IMR-90 (cell line): ENCODE measurements at regions not wholly inside any gene's neighbourhood (a gene's known extent, or its start where the extent isn't known, plus 50 kb on each side); places are given as distances from the start of the nearest gene placed in this dataset.

Source experiments
- ATAC-seq: fragments of 200-7000 bp; cut with Tn5 transposase; 2 replicates; pipeline ENCODE4 v1.9.1; 2020; ENCODE audit warnings: low read depth, mild to moderate bottlenecking, moderate library complexity
- BruUV-seq: library from RNA; stranded (reverse); fragments of 400-500 nt; replicated peaks from 2 replicates; lab custom pipeline; 2021; lab: Mats Ljungman, UMichigan
- CTCF ChIA-PET: fragments of 300-600 bp; formaldehyde crosslinking; extraction: SDS; loops from one replicate; lab custom pipeline; 2021; ENCODE audit warnings: antibody characterized with exemption; lab: Yijun Ruan, JAX
- POLR2A ChIA-PET: fragments of 300-600 bp; sonication (Branson Sonifier 250); formaldehyde crosslinking; loops from one replicate; lab custom pipeline; 2022; ENCODE audit warnings: antibody characterized with exemption; ENCODE audit not compliant: unreplicated experiment; lab: Charles Lee
- DNase-seq: peaks from one replicate; pipeline ENCODE4 v3.0.0; 2013
- H2AFZ ChIP-seq: replicated peaks from 2 replicates; pipeline ENCODE3; 2013; ENCODE audit warnings: low read length, mild to moderate bottlenecking; ENCODE audit not compliant: poor library complexity
- H2AK5ac ChIP-seq: 2 replicates; pipeline ENCODE4 v1.6.1; 2013; ENCODE audit warnings: low read depth, low read length, inconsistent platforms
- H2AK9ac ChIP-seq: replicated peaks from 2 replicates; pipeline ENCODE3; 2013; ENCODE audit warnings: mild to moderate bottlenecking, low read depth, low read length, moderate library complexity; ENCODE audit not compliant: poor library complexity
- H2BK120ac ChIP-seq: 2 replicates; pipeline ENCODE4 v1.6.1; 2013; ENCODE audit warnings: low read depth, low read length, inconsistent platforms
- H2BK15ac ChIP-seq: 3 replicates; pipeline ENCODE4 v1.6.1; 2013; ENCODE audit warnings: low read depth, low read length, inconsistent platforms
- H2BK20ac ChIP-seq: 2 replicates; pipeline ENCODE4 v1.6.1; 2013; ENCODE audit warnings: low read depth, mild to moderate bottlenecking, inconsistent platforms, low read length, moderate library complexity
- H2BK5ac ChIP-seq: 2 replicates; pipeline ENCODE4 v1.6.1; 2013; ENCODE audit warnings: mild to moderate bottlenecking, low read depth, low read length, inconsistent platforms; ENCODE audit not compliant: poor library complexity, severe bottlenecking
- H3K14ac ChIP-seq: replicated peaks from 2 replicates; pipeline ENCODE4 v1.6.1; 2013; ENCODE audit warnings: low read depth, low read length, inconsistent platforms
- H3K18ac ChIP-seq: 2 replicates; pipeline ENCODE4 v1.6.1; 2013; ENCODE audit warnings: low read depth, low read length, control low read depth
- H3K23ac ChIP-seq: 2 replicates; pipeline ENCODE4 v1.6.1; 2013; ENCODE audit warnings: low read depth, low read length, inconsistent platforms
- H3K27ac ChIP-seq: 2 replicates; pipeline ENCODE4 v1.5.1; 2013; ENCODE audit warnings: mild to moderate bottlenecking, control low read depth, low read length; ENCODE audit not compliant: insufficient read depth
- H3K27me3 ChIP-seq: 2 replicates; pipeline ENCODE4 v1.6.1; 2013; ENCODE audit warnings: low read length; ENCODE audit not compliant: control insufficient read depth, insufficient read depth
- H3K36me3 ChIP-seq: 2 replicates; pipeline ENCODE4 v1.6.1; 2013; ENCODE audit warnings: low read length, mixed read lengths; ENCODE audit not compliant: control insufficient read depth, insufficient read depth
- H3K4ac ChIP-seq: 2 replicates; pipeline ENCODE4 v1.6.1; 2013; ENCODE audit warnings: low read depth, low read length, inconsistent platforms
- H3K4me1 ChIP-seq: 2 replicates; pipeline ENCODE4 v1.6.1; 2013; ENCODE audit warnings: low read length, mixed read lengths; ENCODE audit not compliant: control insufficient read depth, insufficient read depth
- H3K4me2 ChIP-seq: 2 replicates; pipeline ENCODE4 v1.6.1; 2013; ENCODE audit warnings: low read depth, mild to moderate bottlenecking, control low read depth, low read length, moderate library complexity
- H3K4me3 ChIP-seq: 2 replicates; pipeline ENCODE4 v1.5.1; 2013; ENCODE audit warnings: low read depth, mild to moderate bottlenecking, control low read depth, low read length, moderate library complexity; ENCODE audit not compliant: insufficient read depth
- H3K56ac ChIP-seq: 2 replicates; pipeline ENCODE4 v1.6.1; 2013; ENCODE audit warnings: low read length, inconsistent platforms; ENCODE audit not compliant: insufficient read depth; ENCODE audit errors: extremely low read depth
- H3K79me1 ChIP-seq, 2 experiments: 2 replicates each; pipeline ENCODE4 v1.6.1; 2013; ENCODE audit warnings: low read length in 2 of 2, inconsistent platforms in 1 of 2, low read depth in 1 of 2
- H3K9ac ChIP-seq: 2 replicates; pipeline ENCODE4 v1.6.1; 2013; ENCODE audit warnings: low read depth, low read length, control low read depth
- H3K9me1 ChIP-seq: 2 replicates; pipeline ENCODE4 v1.6.1; 2013; ENCODE audit warnings: low read length, inconsistent platforms; ENCODE audit not compliant: insufficient read depth
- H3K9me3 ChIP-seq: 2 replicates; pipeline ENCODE4 v1.6.1; 2013; ENCODE audit warnings: low read length; ENCODE audit not compliant: control insufficient read depth, insufficient read depth
- H4K20me1 ChIP-seq: 2 replicates; pipeline ENCODE4 v1.6.1; 2013; ENCODE audit warnings: low read length, inconsistent platforms; ENCODE audit not compliant: insufficient read depth
- H4K5ac ChIP-seq: 2 replicates; pipeline ENCODE4 v1.6.1; 2013; ENCODE audit warnings: mild to moderate bottlenecking, low read depth, low read length, control low read depth
- H4K8ac ChIP-seq, 2 experiments: 2 replicates each; pipeline ENCODE4 v1.6.1; 2013; ENCODE audit warnings: low read depth in 2 of 2, low read length in 2 of 2, control low read depth in 1 of 2, inconsistent platforms in 1 of 2
- H4K91ac ChIP-seq: 2 replicates; pipeline ENCODE4 v1.6.1; 2013; ENCODE audit warnings: low read depth, low read length, inconsistent platforms; ENCODE audit not compliant: insufficient read depth
- CEBPB ChIP-seq: IDR thresholded peaks from 2 replicates; pipeline ENCODE4 v1.6.1; 2012; ENCODE audit warnings: low read depth, low read length, improper control_type of control experiment
- MAFK ChIP-seq: IDR thresholded peaks from 2 replicates; pipeline ENCODE4 v1.6.1; 2012; ENCODE audit warnings: low read depth, low read length, improper control_type of control experiment
- WGBS, 2 experiments: methylation state at CpG; one replicate each; pipeline versions ENCODE4 v1.1.5 to v1.1.7; 2013; ENCODE audit warnings: missing lambda C conversion rate in 2 of 2; ENCODE audit not compliant: insufficient read length in 1 of 2; ENCODE audit errors: extremely low coverage in 2 of 2; 5-methylcytosine and 5-hydroxymethylcytosine counted together
- dilution Hi-C: fragments of 300-500 bp; cut with HindIII; formaldehyde crosslinking; loops from one replicate; pipeline ENCODE4 v1.14.3; 2018; ENCODE audit warnings: low sequenced_read_pairs; ENCODE audit not compliant: unreplicated experiment
- in situ Hi-C: fragments of 300-500 bp; cut with MboI; formaldehyde crosslinking; loops from 3 replicates; pipeline ENCODE4 v1.14.3; 2019; ENCODE audit warnings: low sequenced_read_pairs, inconsistent platforms, mixed read lengths
- intact Hi-C: fragments of 100-400 bp; cut with micrococcal nuclease; formaldehyde crosslinking; loops from 2 replicates; pipeline ENCODE4 v1.10.0; 2022

- Histone ChIP-seq H3K27ac (no peak overlapping the region), H2AK5ac (no peak overlapping the region), H2BK15ac (no peak overlapping the region), H4K5ac (no peak overlapping the region), H4K91ac (no peak overlapping the region), H3K18ac (no peak overlapping the region), H3K4me1 (no peaks in the 10 kb centered on the region), H3K9ac (no peak overlapping the region), H2BK20ac (no peak overlapping the region), H2BK5ac (no peak overlapping the region), H2BK120ac (no peak overlapping the region), H4K20me1 (no peaks in the 10 kb centered on the region), H4K8ac (no peak overlapping the region), H3K4me3 (no peak overlapping the region), H3K27me3 (no peaks in the 10 kb centered on the region), H3K4ac (no peak overlapping the region), H3K9me3 (no peaks in the 10 kb centered on the region), H3K56ac (no peak overlapping the region), H3K14ac (no peak overlapping the region), H3K23ac (no peak overlapping the region), H3K9me1 (no peaks in the 10 kb centered on the region), H2AK9ac (no peak overlapping the region), H2AFZ (no peak overlapping the region), H3K36me3 (no peaks in the 10 kb centered on the region), H3K79me1 (no peaks in the 10 kb centered on the region), H3K4me2 (no peak overlapping the region)
- no CpG with 5 or more reads among the region's 1 CpG for WGBS, 2 experiments
- CTCF ChIA-PET = no interaction called here
- intact Hi-C loops = no loop called here
- ATAC-seq (no peak), DNase-seq (no peak)
- dilution Hi-C loops = no loop called here
- POLR2A ChIA-PET = no interaction called here
- in situ Hi-C loops = no loop called here
- no TSS peak for BruUV-seq
- TF ChIP-seq CEBPB (0 out of 2 replicates have a peak, but pooled peaks have one; percentile 6), MAFK (no peak)
Observed at GRCh38 chr6:93069856-93070255, 349.5 kb downstream of the EPHA7 start.
